SK-MEL-5 (cell line): ENCODE measurements at regions not wholly inside any gene's neighbourhood (a gene's known extent, or its start where the extent isn't known, plus 50 kb on each side); places are given as distances from the start of the nearest gene placed in this dataset.
"Not testable (repeated sequence)": the region's sequence is repeated elsewhere in the genome, so short reads cannot be mapped to it uniquely, and the experiment has no call there.

Experiments used
- DNase-seq: peaks from one replicate; pipeline ENCODE4 v3.0.0-alpha.2; 2016; ENCODE audit warnings: low read depth, low spot score
- in situ Hi-C: cut with HindIII; loops from 2 replicates; pipeline ENCODE4 v1.10.0; 2016; ENCODE audit warnings: low sequenced_read_pairs, high pct_unique_total_duplicates, low pct_unique_long_range_greater_than_20kb

DNA sequence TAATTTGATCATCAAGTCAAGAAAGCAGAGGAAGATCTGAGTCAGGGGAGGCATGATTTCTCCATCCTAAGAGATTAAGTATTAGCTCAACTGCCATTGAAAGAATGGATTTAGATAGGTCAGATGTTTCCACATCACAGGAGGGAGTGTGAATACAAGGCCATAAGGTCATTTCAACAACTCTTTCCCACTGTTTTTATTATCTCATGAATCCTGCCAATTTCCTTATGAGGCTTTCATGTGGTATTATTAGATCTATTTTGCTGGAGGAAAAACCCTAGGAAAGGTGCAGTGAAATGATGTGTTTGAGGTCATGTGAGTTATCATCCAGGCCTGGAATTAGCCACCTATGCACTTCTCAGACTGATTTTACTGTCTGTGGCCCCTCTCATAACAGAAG is 269.0 kb downstream of the NOVA1 start:
- DNase-seq: no peak
- in situ Hi-C loops: no loop called here

DNA sequence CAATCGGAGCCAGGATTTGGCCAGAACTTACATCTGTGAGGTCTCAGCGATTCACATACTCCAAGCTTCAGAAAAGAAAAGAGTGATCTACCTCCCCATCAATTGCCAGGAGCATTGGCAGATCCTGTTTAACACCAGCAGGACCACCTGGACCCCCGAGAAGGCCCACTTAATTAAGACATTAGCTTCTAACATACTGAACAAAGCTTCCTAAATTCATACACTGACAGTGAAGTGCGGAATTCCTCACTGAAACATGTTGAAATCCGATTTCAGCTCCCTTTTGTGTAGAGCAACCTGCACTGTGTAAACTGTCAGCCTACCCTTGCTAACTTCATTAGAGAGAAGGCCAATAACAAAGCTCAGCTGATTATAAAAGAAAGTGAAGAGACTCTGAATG is 274.0 kb downstream of the NOVA1 start:
- in situ Hi-C loops: no loop called here
- no peak for DNase-seq

DNA sequence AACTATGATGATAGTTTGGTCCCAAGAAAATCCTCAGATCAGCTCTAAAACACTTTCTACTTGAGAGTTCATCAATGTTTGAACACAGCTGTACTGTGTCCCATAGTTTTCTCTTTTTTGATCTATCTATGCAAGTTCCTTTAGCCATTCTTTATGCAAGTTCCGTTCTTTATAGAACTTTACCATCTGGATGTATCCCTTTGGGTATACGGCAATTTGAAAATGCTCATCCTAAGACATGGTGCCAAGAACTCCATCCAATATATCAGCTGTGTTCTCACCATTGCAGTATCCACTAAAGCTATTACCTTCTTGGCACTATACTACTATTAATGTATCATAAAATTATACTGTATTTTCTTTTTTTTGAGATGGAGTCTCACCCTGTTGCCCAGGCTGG is 276.9 kb downstream of the NOVA1 start:
- in situ Hi-C loops: no loop called here
- DNase-seq: no peak

DNA sequence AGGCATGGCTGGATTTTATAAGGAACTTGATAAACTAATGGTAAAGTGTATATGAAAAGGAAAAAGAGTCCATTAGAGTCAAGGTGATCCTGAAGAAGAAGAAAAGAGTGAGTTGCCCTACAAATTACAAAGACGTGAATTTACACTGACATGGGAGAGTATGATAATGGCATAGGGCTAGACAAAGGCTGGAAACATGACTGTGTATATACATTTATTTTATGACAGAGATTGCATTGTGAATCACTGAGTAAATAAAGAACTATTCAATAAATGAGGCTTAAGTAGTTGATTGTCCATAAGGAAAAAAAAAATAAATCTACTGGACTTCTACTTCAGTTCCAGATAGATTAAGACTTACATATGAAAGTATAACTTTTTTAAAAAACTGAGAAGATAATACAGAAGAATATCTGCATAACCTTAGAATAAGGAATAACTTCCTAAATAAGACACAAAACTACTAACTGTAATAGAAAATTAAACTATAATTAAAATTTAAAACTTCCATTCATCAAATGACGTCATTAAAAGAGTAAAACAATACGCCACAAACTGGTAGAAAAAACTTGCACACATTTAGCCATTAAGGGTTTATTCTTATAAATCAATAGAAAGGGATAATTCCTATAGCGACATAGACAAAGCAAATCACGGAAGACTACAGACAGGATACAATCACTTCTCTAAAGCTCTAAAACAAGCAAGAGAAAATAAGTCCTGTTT is 278.5 kb downstream of the NOVA1 start:
- in situ Hi-C loops: no loop called here
- DNase-seq: no peak

DNA sequence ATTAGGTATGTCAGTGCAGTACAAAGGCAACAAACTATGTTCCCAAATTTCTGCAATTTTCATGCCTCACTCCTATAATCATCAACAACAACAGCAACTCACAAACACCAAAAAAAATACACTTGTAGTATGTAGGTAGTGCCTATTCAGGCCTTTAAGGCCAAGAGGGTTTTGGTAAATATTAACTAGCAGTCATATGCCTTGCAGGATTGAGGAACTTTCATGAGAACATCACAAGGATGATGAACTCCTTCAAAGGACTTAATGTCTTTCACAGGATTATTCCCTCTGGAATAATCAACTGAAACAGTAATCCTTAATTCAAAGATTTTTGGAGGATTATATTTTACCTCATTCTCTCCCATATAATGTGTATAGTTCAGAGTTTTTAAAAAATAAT is 293.8 kb downstream of the NOVA1 start:
- no peak for DNase-seq
- in situ Hi-C loops: no loop called here

DNA sequence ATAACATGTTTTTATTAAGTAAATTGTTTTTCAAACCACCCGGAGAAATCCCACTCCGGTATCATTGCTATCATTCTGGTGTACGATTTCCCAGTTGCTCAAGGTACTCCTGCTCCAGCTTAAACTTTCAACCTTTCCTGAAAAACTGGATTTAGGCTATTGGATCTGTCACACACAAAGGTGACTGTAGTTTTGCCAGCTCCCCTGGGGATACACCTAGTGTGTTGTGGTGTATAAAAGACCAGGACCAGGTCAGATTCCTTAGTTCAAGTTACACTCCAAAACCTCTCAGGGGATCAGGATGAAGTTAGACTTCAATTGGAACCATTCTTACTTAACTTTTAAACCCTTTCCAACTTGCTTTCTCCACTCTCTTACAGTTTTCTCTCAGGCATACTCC is 303.9 kb downstream of the NOVA1 start:
- in situ Hi-C loops: no loop called here
- no peak for DNase-seq

DNA sequence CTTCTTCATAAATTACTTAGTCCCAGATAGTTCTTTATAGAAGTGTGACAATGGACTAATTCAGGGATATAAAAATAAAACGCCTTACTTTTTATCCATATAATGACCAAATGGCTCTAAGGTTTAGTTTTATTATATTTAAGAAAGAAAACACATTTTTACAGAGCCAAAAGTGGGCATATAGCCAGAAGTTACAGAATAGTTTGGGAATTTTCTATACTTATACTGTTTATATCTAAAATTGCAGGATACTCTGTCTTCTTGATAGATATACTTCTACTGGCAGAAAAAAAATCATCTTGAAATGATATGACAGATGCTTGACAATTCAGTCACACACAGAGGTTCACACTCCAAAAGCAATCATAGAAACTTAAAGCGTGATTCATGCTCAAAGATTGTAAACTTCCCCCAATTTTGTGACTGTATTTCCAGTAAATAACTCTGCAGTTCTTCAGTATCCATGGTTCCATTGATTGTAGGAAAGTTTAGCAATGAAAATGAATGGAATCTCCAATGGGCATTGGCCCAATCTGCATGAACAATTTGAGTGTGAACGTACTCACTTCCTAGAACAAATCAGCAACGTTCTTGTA is 307.8 kb downstream of the NOVA1 start:
- in situ Hi-C loops: no loop called here
- DNase-seq: no peak

DNA sequence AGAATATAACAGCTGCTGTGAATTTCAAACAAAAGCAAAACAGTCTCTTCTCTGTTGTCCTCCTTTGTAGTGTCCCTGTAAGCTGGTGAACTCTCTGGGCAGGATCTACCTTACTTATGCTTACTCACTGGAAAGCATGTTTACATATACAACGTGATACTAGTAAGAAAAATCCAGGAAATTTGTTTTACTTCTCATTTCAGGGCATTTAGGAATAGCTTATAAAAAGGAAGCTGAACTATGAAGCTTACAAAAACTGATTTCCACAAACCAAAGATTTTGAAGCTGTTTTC is 311.0 kb downstream of the NOVA1 start:
- DNase-seq: no peak

DNA sequence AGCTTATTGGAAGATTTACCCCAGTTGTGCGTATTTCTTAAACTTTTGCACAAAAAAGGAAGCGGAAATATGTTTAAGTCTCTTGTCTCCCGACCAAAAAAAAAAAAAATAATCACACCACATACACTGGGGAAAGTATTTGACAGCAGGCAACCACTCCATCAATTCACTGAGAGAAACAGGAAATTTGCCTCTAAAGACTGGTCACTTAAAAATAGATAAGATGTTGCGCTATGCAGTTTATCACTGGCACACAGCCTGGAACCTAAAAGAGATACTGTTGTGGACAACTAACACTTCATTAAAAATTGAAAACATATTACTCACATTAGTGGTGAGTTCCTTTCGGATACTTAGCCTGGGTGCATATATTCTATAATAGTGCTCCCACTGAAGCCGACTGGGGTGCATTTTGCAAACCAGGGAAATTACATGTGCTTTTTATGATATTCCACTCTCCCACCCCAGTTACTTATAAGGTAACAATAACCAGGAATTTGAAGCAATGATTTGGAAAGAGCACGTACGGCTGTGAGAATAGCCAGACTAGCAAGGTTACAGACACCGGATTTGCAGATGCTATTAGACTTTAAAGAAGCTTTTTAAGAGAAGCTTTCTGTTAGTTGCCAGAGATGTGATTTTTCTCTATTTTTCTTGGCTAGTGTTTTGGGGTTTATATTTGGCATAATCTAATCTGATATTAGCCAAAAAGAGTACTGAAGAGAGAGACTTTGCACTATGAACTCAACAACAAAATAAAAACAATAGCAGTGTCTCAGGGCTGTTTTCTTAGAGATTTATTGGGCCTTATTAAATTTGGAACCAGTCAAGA is 311.5 kb downstream of the NOVA1 start:
- in situ Hi-C loops: no loop called here
- no peak for DNase-seq

More for the DNA sequence above, 311.0 kb downstream of the NOVA1 start:
- in situ Hi-C loops: no loop called here

DNA sequence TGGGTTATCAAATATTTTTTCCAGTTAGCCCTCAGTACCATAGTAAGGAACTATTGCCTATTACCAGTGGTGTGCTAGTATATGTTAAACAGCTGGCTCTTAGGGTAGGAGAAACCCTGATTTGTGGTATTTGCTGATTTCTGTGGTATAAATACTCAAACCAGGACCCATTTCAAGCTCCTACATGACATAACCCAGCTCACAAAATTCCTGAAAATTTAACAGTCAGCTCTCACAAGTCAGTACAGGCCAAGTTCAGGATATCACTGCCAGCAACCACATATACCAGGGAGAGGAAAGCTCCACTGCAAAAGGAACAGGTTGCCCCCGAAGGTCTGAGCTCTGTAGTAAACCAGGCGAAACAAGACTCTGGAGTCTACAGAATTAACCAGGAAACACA is 315.3 kb downstream of the NOVA1 start:
- in situ Hi-C loops: no loop called here

DNA sequence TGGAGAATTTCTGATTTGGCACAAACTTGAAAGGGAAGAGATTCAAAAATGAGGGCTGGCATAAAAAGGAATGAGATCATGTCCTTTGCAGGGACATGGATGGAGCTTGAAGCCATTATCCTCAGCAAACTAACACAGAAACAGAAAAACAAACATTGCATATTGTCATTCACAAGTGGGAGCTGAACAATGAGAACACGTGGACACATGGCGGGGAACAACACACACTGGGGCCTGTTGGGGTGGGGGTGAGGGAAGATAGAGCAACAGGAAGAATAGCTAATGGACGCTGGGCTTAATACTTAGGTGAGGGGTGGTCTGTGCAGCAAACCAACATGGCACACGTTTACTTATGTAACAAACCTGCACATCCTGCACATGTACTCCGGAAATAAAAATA is 315.8 kb downstream of the NOVA1 start:
- in situ Hi-C loops, DNase-seq: not testable (repeated sequence)

More for the DNA sequence above, 315.3 kb downstream of the NOVA1 start:
- DNase-seq: no peak

DNA sequence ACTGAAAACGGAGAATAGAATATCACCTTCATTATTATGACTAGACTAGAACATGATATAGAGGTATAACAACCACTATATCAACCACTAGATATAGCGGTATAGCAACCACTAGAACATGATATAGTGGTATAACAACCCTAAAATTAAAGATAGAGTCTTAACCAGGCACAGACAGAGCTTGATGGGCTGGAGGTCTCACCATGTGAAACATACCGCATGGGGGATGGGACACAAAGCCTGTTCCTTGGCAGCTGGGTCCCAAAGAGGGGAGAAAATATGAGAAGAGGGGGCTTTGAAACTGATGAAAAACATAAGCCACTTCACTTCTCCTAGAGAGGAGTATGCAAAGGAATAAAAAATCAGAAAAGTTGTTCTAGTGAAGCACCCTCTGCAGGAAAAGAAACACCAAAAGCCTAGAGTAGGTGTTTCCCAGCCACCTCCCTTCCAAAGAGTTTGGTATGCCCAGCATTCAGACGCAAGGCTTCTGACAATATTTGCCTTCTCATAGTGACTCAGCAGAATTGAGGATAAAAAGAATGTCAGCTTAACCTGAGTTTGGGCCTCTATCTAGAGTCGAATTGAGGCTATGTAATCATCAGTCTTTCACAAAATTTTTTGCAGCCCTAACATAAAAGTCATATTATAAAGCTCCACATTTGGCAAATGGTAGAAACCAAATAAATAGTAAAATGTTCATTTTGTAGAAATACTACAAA is 316.4 kb downstream of the NOVA1 start:
- DNase-seq: peak; percentile 37
- in situ Hi-C loops: no loop called here

DNA sequence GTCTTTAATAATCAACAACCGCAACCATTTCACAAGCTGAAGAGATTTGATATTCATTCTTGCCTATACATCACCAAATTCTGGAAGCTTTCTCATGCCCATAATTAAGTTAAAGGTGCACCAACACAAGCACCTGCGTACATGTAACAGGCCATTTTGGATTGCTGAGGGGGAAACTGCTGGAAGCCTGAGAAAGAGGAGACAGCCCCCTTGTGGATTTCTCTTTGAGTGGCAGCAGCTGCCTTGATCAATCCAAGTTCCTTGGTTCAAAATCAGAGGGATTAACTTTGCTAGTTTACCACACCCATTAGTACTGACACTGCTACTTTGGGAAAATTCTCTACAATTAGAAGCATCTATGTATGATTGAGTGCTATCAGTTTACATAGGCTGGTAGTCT is 321.1 kb downstream of the NOVA1 start:
- in situ Hi-C loops: no loop called here
- peak; percentile 57 for DNase-seq

DNA sequence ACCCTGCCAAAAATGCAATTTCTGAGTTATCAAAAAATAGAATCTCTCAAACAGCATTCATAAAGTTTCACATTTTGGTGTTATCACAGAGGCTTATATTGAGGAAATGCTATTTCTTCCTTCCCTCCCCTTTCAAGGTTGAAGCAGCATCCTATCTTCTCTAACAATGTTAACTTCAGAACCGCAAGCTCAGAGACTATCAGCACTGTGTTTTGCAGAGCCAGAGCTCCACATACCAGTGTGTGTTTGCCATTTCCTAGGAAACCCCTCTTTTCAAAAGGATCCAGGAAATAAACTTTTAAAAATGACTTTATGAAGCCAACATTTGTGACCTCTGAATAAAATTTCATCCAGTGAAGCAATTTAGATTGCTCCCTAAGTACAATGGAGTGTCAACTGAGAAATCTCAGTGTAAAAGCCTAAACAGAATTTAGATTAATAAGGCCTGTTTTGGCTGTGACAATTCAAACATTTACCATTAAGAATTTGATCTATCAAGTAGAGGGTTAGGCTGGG is 332.6 kb downstream of the NOVA1 start:
- in situ Hi-C loops: no loop called here
- no peak for DNase-seq

DNA sequence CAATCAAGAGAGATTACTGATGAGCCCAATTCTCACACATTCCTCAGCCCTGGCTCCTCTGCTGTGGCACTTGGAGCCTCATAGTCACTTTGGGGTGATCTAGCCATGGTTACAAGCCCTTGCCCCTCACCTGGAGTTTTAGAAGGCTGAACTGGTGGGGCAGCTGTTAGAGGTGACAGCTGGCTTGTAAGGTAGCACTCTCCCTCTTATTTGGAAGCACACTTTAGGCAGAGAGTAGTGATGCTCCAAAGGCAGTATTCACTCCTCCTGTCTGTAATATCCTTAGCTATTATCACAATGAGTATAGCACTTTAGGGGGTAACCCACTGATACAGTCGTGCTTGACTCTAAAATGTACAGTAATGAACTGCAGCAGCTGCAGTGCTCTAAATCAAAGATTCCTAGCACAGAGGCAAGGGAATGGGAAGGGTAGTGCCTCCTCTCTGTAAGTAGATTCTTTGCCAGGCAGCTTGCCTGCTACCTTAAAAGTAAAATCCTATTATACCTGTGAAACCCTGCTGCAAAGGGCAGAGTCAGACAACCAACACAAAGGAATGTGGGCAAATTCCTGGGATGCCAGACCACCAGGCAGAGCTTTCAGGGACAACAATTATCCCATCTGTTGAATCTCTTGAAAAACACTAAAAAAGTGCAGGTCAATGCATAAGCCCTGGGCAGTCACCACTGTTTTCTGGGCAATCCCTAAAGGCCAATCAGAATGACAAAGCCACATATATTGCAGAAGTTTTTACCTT is 336.3 kb downstream of the NOVA1 start:
- DNase-seq: no peak
- in situ Hi-C loops: no loop called here

DNA sequence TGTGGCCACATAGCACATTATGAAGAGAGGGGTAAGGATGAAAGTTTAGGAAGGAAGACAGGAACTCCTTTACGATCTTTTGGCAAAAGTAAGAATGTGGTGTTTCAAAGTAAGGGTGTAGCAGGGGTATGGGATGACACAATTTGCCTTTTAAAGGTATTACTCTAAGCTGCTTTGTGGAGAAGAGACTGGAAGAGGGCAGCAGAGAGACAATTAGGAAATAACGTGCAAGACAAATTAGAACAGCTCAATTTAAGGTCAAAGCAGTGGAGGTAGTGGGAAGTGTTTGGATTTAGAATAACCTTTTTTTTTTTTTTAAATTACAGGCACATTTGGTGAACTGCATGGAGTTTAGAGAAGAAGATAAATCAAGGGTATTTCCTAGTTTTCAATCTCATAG is 342.6 kb downstream of the NOVA1 start:
- in situ Hi-C loops: no loop called here
- DNase-seq: peak; percentile 28

DNA sequence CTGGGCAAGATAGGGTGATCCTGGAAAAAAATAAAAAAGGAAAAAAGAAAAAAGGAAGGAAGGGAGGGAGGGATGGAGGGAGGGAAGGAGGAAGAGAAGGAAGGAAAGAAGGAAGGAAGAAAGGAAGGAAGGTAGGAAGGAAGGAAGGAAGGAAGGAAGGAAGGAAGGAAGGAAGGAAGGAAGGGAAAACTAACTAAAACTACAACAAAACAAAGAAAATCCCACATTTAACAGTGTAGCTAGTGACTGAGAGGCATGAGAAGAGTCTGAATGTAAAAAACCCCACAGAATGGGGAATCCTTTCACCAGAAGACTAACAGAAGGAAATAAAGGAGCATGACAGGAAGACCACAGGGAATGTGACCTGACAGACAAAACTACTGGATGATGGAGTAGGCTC is 345.7 kb downstream of the NOVA1 start:
- DNase-seq: no peak
- in situ Hi-C loops: no loop called here
